ENCODE measurements at regions not wholly inside any gene's neighbourhood (a gene's known extent, or its start where the extent isn't known, plus 50 kb on each side); places are given as distances from the start of the nearest gene placed in this dataset.

DNA sequence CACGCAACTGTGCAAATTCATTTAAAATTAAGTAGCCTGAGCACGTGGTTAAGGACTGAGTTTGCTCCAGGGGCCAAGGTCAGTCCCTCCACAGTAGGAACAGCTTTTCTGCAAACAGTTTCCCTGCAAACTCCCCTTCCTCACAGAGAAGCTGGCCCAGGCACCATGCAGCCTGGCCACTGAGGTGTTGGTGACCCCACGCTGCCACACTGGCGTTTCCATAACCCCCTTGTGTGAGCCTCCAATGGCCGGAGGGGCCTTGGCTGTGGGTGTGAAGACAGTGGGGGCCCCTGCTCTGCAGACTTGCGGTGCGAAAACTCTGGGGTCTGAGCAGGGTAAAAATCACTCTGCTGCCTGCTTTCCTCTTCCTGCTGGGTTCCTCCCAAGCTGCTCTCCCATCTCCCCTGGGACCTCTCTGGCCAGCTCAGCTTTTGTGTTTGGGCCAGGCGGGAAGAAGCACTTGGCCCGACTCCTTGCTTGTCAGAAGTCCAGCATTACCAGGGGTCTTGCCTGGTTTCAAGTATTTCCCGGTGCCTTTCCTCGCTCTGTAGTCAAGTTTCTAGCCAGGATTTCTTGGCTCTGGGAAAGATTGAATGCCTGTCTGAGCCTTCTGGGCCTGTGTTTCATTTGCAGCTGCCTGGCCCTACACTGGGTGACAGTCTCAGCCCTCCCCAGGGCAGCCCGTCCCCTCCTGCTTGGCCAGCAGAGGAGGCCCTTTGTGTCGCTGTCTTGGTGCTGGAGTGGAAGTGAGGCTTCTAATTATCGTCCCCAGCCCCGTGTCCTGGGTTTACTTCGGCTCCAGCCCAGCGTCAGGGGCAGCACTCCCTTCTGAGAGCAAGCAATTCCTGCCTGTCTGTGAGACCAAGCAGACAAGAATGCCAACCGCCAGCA is 131.4 kb upstream of the SLC1A4 start (continued):
- TF ChIP-seq, protein P1, sequence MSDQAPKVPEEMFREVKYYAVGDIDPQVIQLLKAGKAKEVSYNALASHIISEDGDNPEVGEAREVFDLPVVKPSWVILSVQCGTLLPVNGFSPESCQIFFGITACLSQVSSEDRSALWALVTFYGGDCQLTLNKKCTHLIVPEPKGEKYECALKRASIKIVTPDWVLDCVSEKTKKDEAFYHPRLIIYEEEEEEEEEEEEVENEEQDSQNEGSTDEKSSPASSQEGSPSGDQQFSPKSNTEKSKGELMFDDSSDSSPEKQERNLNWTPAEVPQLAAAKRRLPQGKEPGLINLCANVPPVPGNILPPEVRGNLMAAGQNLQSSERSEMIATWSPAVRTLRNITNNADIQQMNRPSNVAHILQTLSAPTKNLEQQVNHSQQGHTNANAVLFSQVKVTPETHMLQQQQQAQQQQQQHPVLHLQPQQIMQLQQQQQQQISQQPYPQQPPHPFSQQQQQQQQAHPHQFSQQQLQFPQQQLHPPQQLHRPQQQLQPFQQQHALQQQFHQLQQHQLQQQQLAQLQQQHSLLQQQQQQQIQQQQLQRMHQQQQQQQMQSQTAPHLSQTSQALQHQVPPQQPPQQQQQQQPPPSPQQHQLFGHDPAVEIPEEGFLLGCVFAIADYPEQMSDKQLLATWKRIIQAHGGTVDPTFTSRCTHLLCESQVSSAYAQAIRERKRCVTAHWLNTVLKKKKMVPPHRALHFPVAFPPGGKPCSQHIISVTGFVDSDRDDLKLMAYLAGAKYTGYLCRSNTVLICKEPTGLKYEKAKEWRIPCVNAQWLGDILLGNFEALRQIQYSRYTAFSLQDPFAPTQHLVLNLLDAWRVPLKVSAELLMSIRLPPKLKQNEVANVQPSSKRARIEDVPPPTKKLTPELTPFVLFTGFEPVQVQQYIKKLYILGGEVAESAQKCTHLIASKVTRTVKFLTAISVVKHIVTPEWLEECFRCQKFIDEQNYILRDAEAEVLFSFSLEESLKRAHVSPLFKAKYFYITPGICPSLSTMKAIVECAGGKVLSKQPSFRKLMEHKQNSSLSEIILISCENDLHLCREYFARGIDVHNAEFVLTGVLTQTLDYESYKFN (CRISPR knock-in tag; conservative IDR thresholded peaks at IDR 0.05) = peak; percentile 37
- TF ChIP-seq, protein P2, sequence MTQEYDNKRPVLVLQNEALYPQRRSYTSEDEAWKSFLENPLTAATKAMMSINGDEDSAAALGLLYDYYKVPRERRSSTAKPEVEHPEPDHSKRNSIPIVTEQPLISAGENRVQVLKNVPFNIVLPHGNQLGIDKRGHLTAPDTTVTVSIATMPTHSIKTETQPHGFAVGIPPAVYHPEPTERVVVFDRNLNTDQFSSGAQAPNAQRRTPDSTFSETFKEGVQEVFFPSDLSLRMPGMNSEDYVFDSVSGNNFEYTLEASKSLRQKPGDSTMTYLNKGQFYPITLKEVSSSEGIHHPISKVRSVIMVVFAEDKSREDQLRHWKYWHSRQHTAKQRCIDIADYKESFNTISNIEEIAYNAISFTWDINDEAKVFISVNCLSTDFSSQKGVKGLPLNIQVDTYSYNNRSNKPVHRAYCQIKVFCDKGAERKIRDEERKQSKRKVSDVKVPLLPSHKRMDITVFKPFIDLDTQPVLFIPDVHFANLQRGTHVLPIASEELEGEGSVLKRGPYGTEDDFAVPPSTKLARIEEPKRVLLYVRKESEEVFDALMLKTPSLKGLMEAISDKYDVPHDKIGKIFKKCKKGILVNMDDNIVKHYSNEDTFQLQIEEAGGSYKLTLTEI (CRISPR knock-in tag; conservative IDR thresholded peaks at IDR 0.05) = no peak
- TF ChIP-seq, protein P3, sequence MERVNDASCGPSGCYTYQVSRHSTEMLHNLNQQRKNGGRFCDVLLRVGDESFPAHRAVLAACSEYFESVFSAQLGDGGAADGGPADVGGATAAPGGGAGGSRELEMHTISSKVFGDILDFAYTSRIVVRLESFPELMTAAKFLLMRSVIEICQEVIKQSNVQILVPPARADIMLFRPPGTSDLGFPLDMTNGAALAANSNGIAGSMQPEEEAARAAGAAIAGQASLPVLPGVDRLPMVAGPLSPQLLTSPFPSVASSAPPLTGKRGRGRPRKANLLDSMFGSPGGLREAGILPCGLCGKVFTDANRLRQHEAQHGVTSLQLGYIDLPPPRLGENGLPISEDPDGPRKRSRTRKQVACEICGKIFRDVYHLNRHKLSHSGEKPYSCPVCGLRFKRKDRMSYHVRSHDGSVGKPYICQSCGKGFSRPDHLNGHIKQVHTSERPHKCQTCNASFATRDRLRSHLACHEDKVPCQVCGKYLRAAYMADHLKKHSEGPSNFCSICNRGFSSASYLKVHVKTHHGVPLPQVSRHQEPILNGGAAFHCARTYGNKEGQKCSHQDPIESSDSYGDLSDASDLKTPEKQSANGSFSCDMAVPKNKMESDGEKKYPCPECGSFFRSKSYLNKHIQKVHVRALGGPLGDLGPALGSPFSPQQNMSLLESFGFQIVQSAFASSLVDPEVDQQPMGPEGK (CRISPR knock-in tag; IDR thresholded peaks at IDR 0.05) = 0 out of 2 replicates have a peak, but pooled peaks have one; percentile 13
- TF ChIP-seq FOXA3 (CRISPR knock-in tag; IDR thresholded peaks at IDR 0.05) (no peak), NR2F6 (IDR thresholded peaks at IDR 0.05) (peak; percentile 26; the same call in 1 of the 2 replicates), NR2F6 (CRISPR knock-in tag; IDR thresholded peaks at IDR 0.05) (peak; percentile 56; the same call in 1 of the 2 replicates)
- TF ChIP-seq, protein P4, sequence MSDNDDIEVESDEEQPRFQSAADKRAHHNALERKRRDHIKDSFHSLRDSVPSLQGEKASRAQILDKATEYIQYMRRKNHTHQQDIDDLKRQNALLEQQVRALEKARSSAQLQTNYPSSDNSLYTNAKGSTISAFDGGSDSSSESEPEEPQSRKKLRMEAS (IDR thresholded peaks at IDR 0.05) = peak; percentile 62

All from HepG2 (cell line).